BJ (cell line): ENCODE measurements at regions not wholly inside any gene's neighbourhood (a gene's known extent, or its start where the extent isn't known, plus 50 kb on each side); places are given as distances from the start of the nearest gene placed in this dataset.

Source experiments
- CTCF ChIA-PET: fragments of 350-600 bp; formaldehyde crosslinking; extraction: SDS; loops from one replicate; lab custom pipeline; 2021; ENCODE audit warnings: antibody characterized with exemption, inconsistent platforms; lab: Yijun Ruan, JAX
- POLR2A ChIA-PET: fragments of 300-600 bp; sonication (Branson Sonifier 250); formaldehyde crosslinking; extraction: SDS; loops from one replicate; lab custom pipeline; 2021; ENCODE audit warnings: antibody characterized with exemption; lab: Charles Lee
- DNase-seq: peaks from one replicate; pipeline ENCODE4 v3.0.0-alpha.2; 2011; ENCODE audit warnings: low read depth
- H3K27me3 ChIP-seq: 2 replicates; pipeline ENCODE4 v1.6.0; 2011; ENCODE audit warnings: low read length; ENCODE audit not compliant: control insufficient read depth, insufficient read depth
- H3K36me3 ChIP-seq: 2 replicates; pipeline ENCODE4 v1.5.1; 2011; ENCODE audit warnings: low read length; ENCODE audit not compliant: control insufficient read depth, insufficient read depth
- H3K4me3 ChIP-seq: 2 replicates; pipeline ENCODE4 v1.5.1; 2011; ENCODE audit warnings: low read depth, mild to moderate bottlenecking, control low read depth, low read length
- CTCF ChIP-seq: IDR thresholded peaks from 2 replicates; pipeline ENCODE4 v1.5.1; 2011; ENCODE audit warnings: low read depth, mild to moderate bottlenecking, control low read depth, inconsistent platforms, low read length, moderate library complexity; ENCODE audit not compliant: insufficient read depth

GRCh38 chr15:25618161-25618560 lies 179.3 kb upstream of the UBE3A start:
- Histone ChIP-seq H3K27me3 (no peaks in the 10 kb centered on the region; the same call in 1 of the 2 replicates), H3K4me3 (no peak overlapping the region), H3K36me3 (no peaks in the 10 kb centered on the region)
- no peak for DNase-seq
- CTCF ChIA-PET: no interaction called here
- POLR2A ChIA-PET: no interaction called here
- TF ChIP-seq CTCF: no peak

- no peak for DNase-seq
- POLR2A ChIA-PET: no interaction called here
Observed at GRCh38 chr15:25616471-25616870, 177.6 kb upstream of the UBE3A start.

GRCh38 chr15:25613134-25613533 lies 174.3 kb upstream of the UBE3A start:
- ChIA-PET POLR2A (no interaction called here), CTCF (no interaction called here)
- DNase-seq: no peak
- no peaks in the 10 kb centered on the region for H3K36me3 ChIP-seq
- TF ChIP-seq CTCF: no peak
- H3K4me3 ChIP-seq: no peak overlapping the region
- no peaks in the 10 kb centered on the region; the same call in 1 of the 2 replicates for H3K27me3 ChIP-seq

More at GRCh38 chr15:25616471-25616870, 177.6 kb upstream of the UBE3A start:
- CTCF ChIA-PET: no interaction called here
- no peak for TF ChIP-seq CTCF
- Histone ChIP-seq H3K36me3 (no peaks in the 10 kb centered on the region), H3K27me3 (no peaks in the 10 kb centered on the region; the same call in 1 of the 2 replicates), H3K4me3 (no peak overlapping the region)

GRCh38 chr15:25611603-25612002 lies 172.8 kb upstream of the UBE3A start:
- POLR2A ChIA-PET: no interaction called here
- CTCF ChIA-PET: no interaction called here
- Histone ChIP-seq H3K27me3 (no peaks in the 10 kb centered on the region; the same call in 1 of the 2 replicates), H3K36me3 (no peaks in the 10 kb centered on the region), H3K4me3 (no peak overlapping the region)
- no peak for DNase-seq
- TF ChIP-seq CTCF: no peak

GRCh38 chr15:25609371-25609770 lies 170.5 kb upstream of the UBE3A start:
- Histone ChIP-seq H3K27me3 (no peaks in the 10 kb centered on the region), H3K36me3 (no peaks in the 10 kb centered on the region), H3K4me3 (no peak overlapping the region)
- ChIA-PET CTCF (interaction anchor here (0.6 kb wide), 1 partner anchor 259 kb away, joined by 3 read pairs; no protein-coding TSS in a partner anchor), POLR2A (no interaction called here)
- TF ChIP-seq CTCF: no peak
- DNase-seq: no peak
